Upper lobe of left lung (tissue), 4 donors: ENCODE measurements at regions not wholly inside any gene's neighbourhood (a gene's known extent, or its start where the extent isn't known, plus 50 kb on each side); places are given as distances from the start of the nearest gene placed in this dataset.

Experiments used
- POLR2A ChIP-seq, 4 donors: fragments of 450-650 bp; IDR thresholded peaks; one replicate each; pipeline ENCODE4 v1.5.1; 2016 to 2017; ENCODE audit warnings: antibody characterized with exemption in 4 of 4, mild to moderate bottlenecking in 2 of 4
- TF ChIP-seq, protein P1 (sequence below), 6 experiments: fragments of 450-650 bp in 4 of 6; fragments of 200-600 bp in 2 of 6; sonication (generic) in 2 of 6; IDR thresholded peaks; one replicate each; pipeline ENCODE4 v1.5.1; 2016 to 2019; ENCODE audit warnings: antibody characterized with exemption in 6 of 6

GRCh38 chr6:135600086-135600702 lies 102.7 kb upstream of the AHI1 start:
- TF ChIP-seq, protein P1, sequence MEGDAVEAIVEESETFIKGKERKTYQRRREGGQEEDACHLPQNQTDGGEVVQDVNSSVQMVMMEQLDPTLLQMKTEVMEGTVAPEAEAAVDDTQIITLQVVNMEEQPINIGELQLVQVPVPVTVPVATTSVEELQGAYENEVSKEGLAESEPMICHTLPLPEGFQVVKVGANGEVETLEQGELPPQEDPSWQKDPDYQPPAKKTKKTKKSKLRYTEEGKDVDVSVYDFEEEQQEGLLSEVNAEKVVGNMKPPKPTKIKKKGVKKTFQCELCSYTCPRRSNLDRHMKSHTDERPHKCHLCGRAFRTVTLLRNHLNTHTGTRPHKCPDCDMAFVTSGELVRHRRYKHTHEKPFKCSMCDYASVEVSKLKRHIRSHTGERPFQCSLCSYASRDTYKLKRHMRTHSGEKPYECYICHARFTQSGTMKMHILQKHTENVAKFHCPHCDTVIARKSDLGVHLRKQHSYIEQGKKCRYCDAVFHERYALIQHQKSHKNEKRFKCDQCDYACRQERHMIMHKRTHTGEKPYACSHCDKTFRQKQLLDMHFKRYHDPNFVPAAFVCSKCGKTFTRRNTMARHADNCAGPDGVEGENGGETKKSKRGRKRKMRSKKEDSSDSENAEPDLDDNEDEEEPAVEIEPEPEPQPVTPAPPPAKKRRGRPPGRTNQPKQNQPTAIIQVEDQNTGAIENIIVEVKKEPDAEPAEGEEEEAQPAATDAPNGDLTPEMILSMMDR (IDR thresholded peaks at IDR 0.05) = no peak
- TF ChIP-seq POLR2A (IDR thresholded peaks at IDR 0.05) = no peak
